Stimulated activated CD4-positive, alpha-beta T cell treated with anti-CD3 and anti-CD28 coated beads, Interleukin-4, amount 100 ng/mL, for 4 hours (primary cell): ENCODE measurements at regions not wholly inside any gene's neighbourhood (a gene's known extent, or its start where the extent isn't known, plus 50 kb on each side); places are given as distances from the start of the nearest gene placed in this dataset.

ENCODE experiments used
- DNase-seq, 2 experiments: peaks; one replicate each; pipeline ENCODE4 v3.0.0-alpha.2; 2020

GRCh38 chr1:166221316-166221715, 54.5 kb upstream of the FAM78B start:
- DNase-seq = no peak

- no peak for DNase-seq
Observed at GRCh38 chr1:166233750-166234366, 67.1 kb upstream of the FAM78B start.

GRCh38 chr1:166235728-166236127, 68.9 kb upstream of the FAM78B start:
- no peak for DNase-seq

GRCh38 chr1:166237675-166238074, 70.9 kb upstream of the FAM78B start:
- no peak for DNase-seq

- DNase-seq = no peak
Observed at GRCh38 chr1:166253076-166253779, 86.4 kb upstream of the FAM78B start.

- no peak for DNase-seq
Observed at GRCh38 chr1:166258017-166258416, 91.2 kb upstream of the FAM78B start.

GRCh38 chr1:166261511-166261910, 94.7 kb upstream of the FAM78B start:
- DNase-seq = no peak

- DNase-seq = no peak
Observed at GRCh38 chr1:166270476-166271150, 103.8 kb upstream of the FAM78B start.

GRCh38 chr1:166271151-166271538, 104.3 kb upstream of the FAM78B start:
- no peak for DNase-seq

GRCh38 chr1:166272155-166272554, 105.4 kb upstream of the FAM78B start:
- no peak for DNase-seq

GRCh38 chr1:166272851-166273250, 106.0 kb upstream of the FAM78B start:
- no peak for DNase-seq

- no peak for DNase-seq
Observed at GRCh38 chr1:166273618-166274017, 106.8 kb upstream of the FAM78B start.

GRCh38 chr1:166282391-166283137, 115.8 kb upstream of the FAM78B start:
- DNase-seq = no peak

GRCh38 chr1:166283190-166283589, 116.4 kb upstream of the FAM78B start:
- no peak for DNase-seq

- DNase-seq = no peak
Observed at GRCh38 chr1:166283600-166283999, 116.8 kb upstream of the FAM78B start.

- no peak for DNase-seq
Observed at GRCh38 chr1:166289309-166290050, 122.7 kb upstream of the FAM78B start.

GRCh38 chr1:166295656-166296055, 128.9 kb upstream of the FAM78B start:
- no peak for DNase-seq

GRCh38 chr1:166297993-166298392, 131.2 kb upstream of the FAM78B start:
- no peak for DNase-seq

GRCh38 chr1:166300767-166301166, 134.0 kb upstream of the FAM78B start:
- DNase-seq = no peak

- DNase-seq = no peak
Observed at GRCh38 chr1:166302989-166303758, 136.4 kb upstream of the FAM78B start.

GRCh38 chr1:166304131-166304530, 137.3 kb upstream of the FAM78B start:
- DNase-seq = no peak

- no peak for DNase-seq
Observed at GRCh38 chr1:166305371-166305770, 138.6 kb upstream of the FAM78B start.
